GM12872 (cell line): ENCODE measurements at regions not wholly inside any gene's neighbourhood (a gene's known extent, or its start where the extent isn't known, plus 50 kb on each side); places are given as distances from the start of the nearest gene placed in this dataset.

Experiments used
- TF ChIP-seq, protein P1 (sequence below): IDR thresholded peaks from 3 replicates; pipeline ENCODE4 v1.5.1; 2011; ENCODE audit warnings: low read depth, mild to moderate bottlenecking, low read length, moderate library complexity; ENCODE audit not compliant: insufficient read depth

- TF ChIP-seq, protein P1, sequence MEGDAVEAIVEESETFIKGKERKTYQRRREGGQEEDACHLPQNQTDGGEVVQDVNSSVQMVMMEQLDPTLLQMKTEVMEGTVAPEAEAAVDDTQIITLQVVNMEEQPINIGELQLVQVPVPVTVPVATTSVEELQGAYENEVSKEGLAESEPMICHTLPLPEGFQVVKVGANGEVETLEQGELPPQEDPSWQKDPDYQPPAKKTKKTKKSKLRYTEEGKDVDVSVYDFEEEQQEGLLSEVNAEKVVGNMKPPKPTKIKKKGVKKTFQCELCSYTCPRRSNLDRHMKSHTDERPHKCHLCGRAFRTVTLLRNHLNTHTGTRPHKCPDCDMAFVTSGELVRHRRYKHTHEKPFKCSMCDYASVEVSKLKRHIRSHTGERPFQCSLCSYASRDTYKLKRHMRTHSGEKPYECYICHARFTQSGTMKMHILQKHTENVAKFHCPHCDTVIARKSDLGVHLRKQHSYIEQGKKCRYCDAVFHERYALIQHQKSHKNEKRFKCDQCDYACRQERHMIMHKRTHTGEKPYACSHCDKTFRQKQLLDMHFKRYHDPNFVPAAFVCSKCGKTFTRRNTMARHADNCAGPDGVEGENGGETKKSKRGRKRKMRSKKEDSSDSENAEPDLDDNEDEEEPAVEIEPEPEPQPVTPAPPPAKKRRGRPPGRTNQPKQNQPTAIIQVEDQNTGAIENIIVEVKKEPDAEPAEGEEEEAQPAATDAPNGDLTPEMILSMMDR, result no peak
Measured at GRCh38 chr16:50497592-50497991, 50.6 kb upstream of the NKD1 start.

GRCh38 chr16:50496990-50497389 is 51.2 kb upstream of the NKD1 start:
- TF ChIP-seq, protein P1, result no peak

GRCh38 chr16:50495673-50496072 is 52.5 kb upstream of the NKD1 start:
- TF ChIP-seq, protein P1, result no peak

DNA sequence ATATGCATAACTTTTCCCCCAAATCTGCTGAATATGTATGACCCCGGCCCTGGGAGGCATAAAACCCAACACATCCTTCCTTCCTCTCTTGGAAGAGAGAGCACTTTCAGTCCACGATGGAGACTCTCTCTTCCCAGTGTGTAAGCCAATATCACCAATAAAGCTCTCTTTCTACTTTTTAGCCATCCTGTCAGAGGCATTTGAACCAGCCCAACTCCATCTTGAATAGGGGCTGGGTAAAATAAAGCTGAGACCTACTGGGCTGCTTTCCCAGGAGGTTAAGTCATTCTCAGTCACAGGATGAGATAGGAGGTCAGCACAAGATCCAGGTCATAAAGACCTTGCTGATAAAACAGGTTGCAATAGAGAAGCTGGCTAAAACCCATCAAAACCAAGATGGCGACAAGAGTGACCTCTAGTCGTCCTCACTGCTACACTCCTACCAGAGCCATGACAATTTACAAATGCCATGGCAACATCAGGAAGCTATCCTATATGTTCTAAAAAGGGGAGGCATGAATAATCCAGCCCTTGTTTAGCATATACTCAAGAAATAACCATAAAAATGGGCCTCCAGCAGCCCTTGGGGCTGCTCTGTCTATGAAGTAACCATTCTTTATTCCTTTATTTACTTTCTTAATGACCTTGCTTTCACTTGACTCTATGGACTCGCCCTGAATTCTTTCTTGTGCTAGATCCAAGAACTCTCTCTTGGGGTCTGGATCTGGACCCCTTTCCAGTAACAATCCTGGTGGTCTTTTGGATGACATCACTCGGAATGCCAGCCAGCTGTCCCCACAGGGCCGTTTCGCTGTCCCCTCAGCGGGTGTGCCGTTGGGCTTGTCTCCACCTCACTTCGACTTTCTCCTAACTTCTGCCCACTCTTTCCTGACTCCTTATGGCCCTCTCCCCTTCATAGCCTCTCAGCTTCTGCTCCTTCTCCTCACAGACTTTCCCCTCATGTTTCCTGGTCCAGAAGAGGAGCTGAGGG is 53.4 kb upstream of the NKD1 start:
- TF ChIP-seq, protein P1, result no peak

DNA sequence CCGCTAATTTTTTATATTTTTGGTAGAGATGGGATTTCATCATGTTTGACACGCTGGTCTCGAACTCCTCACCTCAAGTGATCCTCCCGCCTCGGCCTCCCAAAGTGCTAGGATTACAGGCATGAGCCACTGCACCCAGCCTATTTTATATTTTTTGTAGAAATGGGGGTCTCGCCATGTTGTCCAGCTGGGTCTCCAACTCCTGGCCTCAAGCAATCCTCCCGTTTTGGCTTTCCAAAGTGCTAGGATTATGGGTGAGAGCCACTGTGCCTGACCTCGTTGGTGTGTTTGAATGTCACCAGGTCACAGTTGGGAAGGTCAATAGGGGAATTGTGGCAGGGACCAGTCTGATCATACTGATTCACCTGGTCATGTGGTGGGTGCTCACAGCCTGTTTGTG is 56.7 kb upstream of the NKD1 start:
- TF ChIP-seq, protein P1, result no peak

GRCh38 chr16:50490828-50491227 is 57.4 kb upstream of the NKD1 start:
- TF ChIP-seq, protein P1, result no peak

DNA sequence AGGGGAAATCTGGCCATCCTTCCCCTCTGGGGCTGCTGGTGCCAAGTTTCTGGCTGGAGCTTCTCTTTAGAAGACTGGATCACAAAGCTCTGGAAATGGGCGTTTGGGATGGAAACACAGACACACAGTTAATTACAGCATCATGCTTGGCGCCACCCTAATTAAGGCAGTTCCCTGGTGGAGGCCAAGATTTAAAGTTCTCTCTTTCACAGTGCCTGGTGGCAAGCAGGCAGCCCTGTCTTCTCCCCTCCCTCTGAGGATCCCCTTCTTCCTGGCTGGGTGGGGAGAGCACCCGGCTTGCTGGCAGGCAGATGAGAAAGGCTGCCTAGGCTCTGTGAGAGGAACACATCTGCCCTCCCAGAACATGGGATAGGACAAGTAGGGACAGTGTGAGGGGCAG is 59.0 kb upstream of the NKD1 start:
- TF ChIP-seq, protein P1, result no peak
